ENCODE measurements at regions not wholly inside any gene's neighbourhood (a gene's known extent, or its start where the extent isn't known, plus 50 kb on each side); places are given as distances from the start of the nearest gene placed in this dataset.

DNA sequence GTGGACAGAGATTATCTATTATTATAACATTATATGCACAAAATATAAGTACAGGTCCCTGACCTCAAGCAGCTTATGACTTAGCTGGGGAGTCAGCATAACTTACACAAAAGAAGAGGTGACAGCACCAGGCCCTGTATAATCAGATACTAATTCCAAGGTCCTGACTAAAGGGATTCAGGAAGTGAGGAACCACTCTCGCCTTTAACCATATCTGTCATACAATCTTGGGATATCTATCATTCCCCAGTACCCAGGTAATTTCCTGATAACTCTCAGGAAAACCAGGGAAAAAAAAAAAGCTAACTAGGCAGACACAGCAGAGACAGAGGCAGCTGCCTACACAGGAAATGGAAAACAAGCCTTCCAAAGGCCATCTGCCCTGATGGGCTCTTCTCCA is 78.5 kb upstream of the CAMK1G start:
- Histone ChIP-seq H3K4me3 (ENCODE audit: low read depth in 1 of 2, low read length in 2 of 2) (no peak overlapping the region), H3K36me3 (ENCODE audit: control insufficient read depth in 2 of 2, insufficient read depth in 2 of 2, low read length in 1 of 2) (no peaks in the 10 kb centered on the region), H3K27me3 (ENCODE audit: control insufficient read depth in 1 of 2, insufficient read depth in 2 of 2, low read length in 2 of 2) (no peaks in the 10 kb centered on the region), H3K4me1 (ENCODE audit: control insufficient read depth in 2 of 2, insufficient read depth in 2 of 2, low read length in 1 of 2) (no peaks in the 10 kb centered on the region), H3K27ac (ENCODE audit: low read depth in 2 of 2, low read length in 1 of 2) (no peak overlapping the region), H3K9me3 (ENCODE audit: control insufficient read depth in 2 of 2, insufficient read depth in 1 of 2, low read depth in 1 of 2, low read length in 1 of 2) (peaks cover 7 to 10% of the 10 kb centered on the region in 2 donors)
- WGBS, 2 donors: 86% methylated on average over 1 of the region's 1 CpG

DNA sequence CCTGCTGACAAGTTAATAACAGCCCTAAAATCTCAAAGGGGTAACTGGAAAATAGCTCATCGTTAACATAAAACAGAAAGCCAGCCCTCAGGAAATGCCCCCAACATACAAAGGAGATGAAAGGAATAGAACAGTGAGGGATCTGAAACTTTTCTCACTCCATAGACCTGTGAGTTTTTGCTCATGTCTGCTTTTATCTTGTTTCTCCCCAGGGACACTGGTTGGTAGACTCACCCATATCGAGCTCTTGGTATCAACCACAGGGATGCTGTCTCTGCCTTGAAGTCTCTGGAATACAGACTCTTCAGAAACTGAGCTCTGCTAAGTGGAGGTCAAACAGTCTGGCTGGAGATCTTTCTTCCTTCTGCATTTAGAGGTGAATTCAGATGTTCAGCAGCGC is 77.4 kb upstream of the CAMK1G start:
- Histone ChIP-seq H3K36me3 (ENCODE audit: control insufficient read depth in 2 of 2, insufficient read depth in 2 of 2, low read length in 1 of 2) (no peaks in the 10 kb centered on the region), H3K27me3 (ENCODE audit: control insufficient read depth in 1 of 2, insufficient read depth in 2 of 2, low read length in 2 of 2) (no peaks in the 10 kb centered on the region), H3K4me1 (ENCODE audit: control insufficient read depth in 2 of 2, insufficient read depth in 2 of 2, low read length in 1 of 2) (no peaks in the 10 kb centered on the region), H3K9me3 (ENCODE audit: control insufficient read depth in 2 of 2, insufficient read depth in 1 of 2, low read depth in 1 of 2, low read length in 1 of 2) (peaks cover 7 to 10% of the 10 kb centered on the region in 2 donors), H3K4me3 (ENCODE audit: low read depth in 1 of 2, low read length in 2 of 2) (no peak overlapping the region), H3K27ac (ENCODE audit: low read depth in 2 of 2, low read length in 1 of 2) (no peak overlapping the region)
- WGBS, 2 donors: 83 to 85% methylated on average over 3 of the region's 3 CpGs

DNA sequence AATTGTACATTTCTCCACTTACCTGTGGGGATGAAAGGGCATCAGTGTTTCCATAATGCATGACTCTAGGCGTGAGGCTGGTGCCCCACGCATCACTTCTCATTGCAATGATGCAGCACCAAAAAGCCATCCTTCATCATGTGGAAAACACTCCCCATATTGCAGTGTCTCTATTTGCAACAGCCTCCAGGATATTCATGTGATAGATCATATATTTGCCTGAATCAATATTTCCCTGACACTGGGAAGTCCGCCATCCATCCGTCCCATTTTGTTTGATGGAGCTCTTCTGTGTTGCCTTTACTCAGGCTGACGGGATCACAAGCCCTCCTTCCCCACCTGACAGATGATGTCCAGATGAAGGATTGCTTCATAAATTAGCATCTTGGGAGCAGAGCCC is 74.5 kb upstream of the CAMK1G start:
- Histone ChIP-seq H3K27me3 (ENCODE audit: control insufficient read depth in 1 of 2, insufficient read depth in 2 of 2, low read length in 2 of 2) (no peaks in the 10 kb centered on the region), H3K27ac (ENCODE audit: low read depth in 2 of 2, low read length in 1 of 2) (no peak overlapping the region), H3K4me3 (ENCODE audit: low read depth in 1 of 2, low read length in 2 of 2) (no peak overlapping the region), H3K9me3 (ENCODE audit: control insufficient read depth in 2 of 2, insufficient read depth in 1 of 2, low read depth in 1 of 2, low read length in 1 of 2) (no peaks in the 10 kb centered on the region), H3K4me1 (ENCODE audit: control insufficient read depth in 2 of 2, insufficient read depth in 2 of 2, low read length in 1 of 2) (no peaks in the 10 kb centered on the region), H3K36me3 (ENCODE audit: control insufficient read depth in 2 of 2, insufficient read depth in 2 of 2, low read length in 1 of 2) (no peaks in the 10 kb centered on the region)
- WGBS, 2 donors: 90% methylated on average over 5 of the region's 5 CpGs

GRCh38 chr1:209510063-209510462 is 73.5 kb upstream of the CAMK1G start:
- H3K27ac ChIP-seq (ENCODE audit: low read depth in 2 of 2, low read length in 1 of 2): no peak overlapping the region
- no peaks in the 10 kb centered on the region for H3K4me1 ChIP-seq (ENCODE audit: control insufficient read depth in 2 of 2, insufficient read depth in 2 of 2, low read length in 1 of 2)
- H3K36me3 ChIP-seq (ENCODE audit: control insufficient read depth in 2 of 2, insufficient read depth in 2 of 2, low read length in 1 of 2): no peaks in the 10 kb centered on the region
- WGBS, 2 donors: 64 to 77% methylated on average over 4 of the region's 4 CpGs
- no peaks in the 10 kb centered on the region for H3K27me3 ChIP-seq (ENCODE audit: control insufficient read depth in 1 of 2, insufficient read depth in 2 of 2, low read length in 2 of 2)
- no peaks in the 10 kb centered on the region for H3K9me3 ChIP-seq (ENCODE audit: control insufficient read depth in 2 of 2, insufficient read depth in 1 of 2, low read depth in 1 of 2, low read length in 1 of 2)
- no peak overlapping the region for H3K4me3 ChIP-seq (ENCODE audit: low read depth in 1 of 2, low read length in 2 of 2)

- WGBS, 2 donors: 38 to 44% methylated on average over 3 of the region's 3 CpGs
- Histone ChIP-seq H3K36me3 (ENCODE audit: control insufficient read depth in 2 of 2, insufficient read depth in 2 of 2, low read length in 1 of 2) (no peaks in the 10 kb centered on the region), H3K27me3 (ENCODE audit: control insufficient read depth in 1 of 2, insufficient read depth in 2 of 2, low read length in 2 of 2) (no peaks in the 10 kb centered on the region), H3K27ac (ENCODE audit: low read depth in 2 of 2, low read length in 1 of 2) (no peak overlapping the region), H3K4me3 (ENCODE audit: low read depth in 1 of 2, low read length in 2 of 2) (no peak overlapping the region), H3K9me3 (ENCODE audit: control insufficient read depth in 2 of 2, insufficient read depth in 1 of 2, low read depth in 1 of 2, low read length in 1 of 2) (no peaks in the 10 kb centered on the region), H3K4me1 (ENCODE audit: control insufficient read depth in 2 of 2, insufficient read depth in 2 of 2, low read length in 1 of 2) (no peaks in the 10 kb centered on the region)
Measured at GRCh38 chr1:209511169-209511568, 72.3 kb upstream of the CAMK1G start.

GRCh38 chr1:209512821-209513220 is 70.7 kb upstream of the CAMK1G start:
- no peaks in the 10 kb centered on the region for H3K9me3 ChIP-seq (ENCODE audit: control insufficient read depth in 2 of 2, insufficient read depth in 1 of 2, low read depth in 1 of 2, low read length in 1 of 2)

GRCh38 chr1:209513226-209513625 is 70.3 kb upstream of the CAMK1G start:
- WGBS, 2 donors: 60 to 64% methylated on average over 5 of the region's 5 CpGs
- H3K4me3 ChIP-seq (ENCODE audit: low read depth in 1 of 2, low read length in 2 of 2): no peak overlapping the region
- H3K27me3 ChIP-seq (ENCODE audit: control insufficient read depth in 1 of 2, insufficient read depth in 2 of 2, low read length in 2 of 2): no peaks in the 10 kb centered on the region
- H3K9me3 ChIP-seq (ENCODE audit: control insufficient read depth in 2 of 2, insufficient read depth in 1 of 2, low read depth in 1 of 2, low read length in 1 of 2): no peaks in the 10 kb centered on the region
- H3K36me3 ChIP-seq (ENCODE audit: control insufficient read depth in 2 of 2, insufficient read depth in 2 of 2, low read length in 1 of 2): no peaks in the 10 kb centered on the region
- H3K27ac ChIP-seq (ENCODE audit: low read depth in 2 of 2, low read length in 1 of 2): no peak overlapping the region
- H3K4me1 ChIP-seq (ENCODE audit: control insufficient read depth in 2 of 2, insufficient read depth in 2 of 2, low read length in 1 of 2): no peaks in the 10 kb centered on the region

More at GRCh38 chr1:209512821-209513220, 70.7 kb upstream of the CAMK1G start:
- Histone ChIP-seq H3K36me3 (ENCODE audit: control insufficient read depth in 2 of 2, insufficient read depth in 2 of 2, low read length in 1 of 2) (no peaks in the 10 kb centered on the region), H3K4me3 (ENCODE audit: low read depth in 1 of 2, low read length in 2 of 2) (no peak overlapping the region), H3K27me3 (ENCODE audit: control insufficient read depth in 1 of 2, insufficient read depth in 2 of 2, low read length in 2 of 2) (no peaks in the 10 kb centered on the region), H3K4me1 (ENCODE audit: control insufficient read depth in 2 of 2, insufficient read depth in 2 of 2, low read length in 1 of 2) (no peaks in the 10 kb centered on the region), H3K27ac (ENCODE audit: low read depth in 2 of 2, low read length in 1 of 2) (no peak overlapping the region)
- WGBS, 2 donors: 69 to 71% methylated on average over 6 of the region's 6 CpGs

DNA sequence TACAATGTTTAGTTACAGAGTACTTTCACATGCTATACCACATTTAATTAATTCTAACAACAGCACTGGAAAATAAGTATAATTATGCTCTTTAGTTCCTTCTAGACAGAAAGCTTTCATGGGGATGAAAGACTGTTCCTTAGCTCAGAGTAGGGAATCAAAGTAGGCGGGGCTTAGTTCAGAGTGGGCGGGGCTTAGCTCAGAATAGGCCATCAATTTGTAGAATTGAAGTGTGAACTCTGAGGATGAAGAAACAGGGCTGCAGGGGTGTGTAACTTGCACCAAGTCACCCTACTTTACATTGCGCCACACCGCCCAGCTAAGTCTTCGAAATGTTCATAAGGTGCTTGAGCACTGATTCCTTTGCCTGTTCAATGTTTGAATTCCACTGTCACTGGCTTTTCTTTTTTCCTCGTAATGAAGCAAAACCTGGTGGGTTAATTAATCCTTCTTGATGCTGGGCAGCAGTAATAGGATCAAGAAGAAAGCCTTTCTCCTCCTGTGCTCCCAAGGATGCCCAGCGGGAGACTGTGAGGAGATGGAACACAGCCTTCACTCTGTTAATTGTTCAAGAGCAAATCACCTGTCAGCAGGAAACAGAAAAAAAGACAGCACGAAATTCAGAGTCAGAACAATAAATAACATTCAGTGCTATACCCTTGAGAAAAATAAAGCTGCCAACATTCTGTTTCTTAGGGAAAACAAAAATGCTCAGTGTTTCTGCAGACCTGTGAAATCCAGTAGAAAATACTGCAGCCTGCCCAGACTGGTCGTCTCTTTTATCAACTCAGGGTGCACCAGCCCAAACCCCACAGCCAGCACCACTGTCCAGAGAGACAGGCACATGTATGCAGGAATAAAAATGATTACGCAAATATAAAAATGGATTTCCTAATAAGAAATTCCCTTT is 66.5 kb upstream of the CAMK1G start:
- no peaks in the 10 kb centered on the region for H3K4me1 ChIP-seq (ENCODE audit: control insufficient read depth in 2 of 2, insufficient read depth in 2 of 2, low read length in 1 of 2)
- H3K27me3 ChIP-seq (ENCODE audit: control insufficient read depth in 1 of 2, insufficient read depth in 2 of 2, low read length in 2 of 2): no peaks in the 10 kb centered on the region
- no peak overlapping the region for H3K27ac ChIP-seq (ENCODE audit: low read depth in 2 of 2, low read length in 1 of 2)
- no peak overlapping the region for H3K4me3 ChIP-seq (ENCODE audit: low read depth in 1 of 2, low read length in 2 of 2)
- WGBS, 2 donors: 74% methylated on average over 10 of the region's 10 CpGs
- no peaks in the 10 kb centered on the region for H3K9me3 ChIP-seq (ENCODE audit: control insufficient read depth in 2 of 2, insufficient read depth in 1 of 2, low read depth in 1 of 2, low read length in 1 of 2)
- no peaks in the 10 kb centered on the region for H3K36me3 ChIP-seq (ENCODE audit: control insufficient read depth in 2 of 2, insufficient read depth in 2 of 2, low read length in 1 of 2)

- Histone ChIP-seq H3K4me3 (ENCODE audit: low read depth in 1 of 2, low read length in 2 of 2) (no peak overlapping the region), H3K4me1 (ENCODE audit: control insufficient read depth in 2 of 2, insufficient read depth in 2 of 2, low read length in 1 of 2) (no peaks in the 10 kb centered on the region), H3K27me3 (ENCODE audit: control insufficient read depth in 1 of 2, insufficient read depth in 2 of 2, low read length in 2 of 2) (no peaks in the 10 kb centered on the region), H3K27ac (ENCODE audit: low read depth in 2 of 2, low read length in 1 of 2) (no peak overlapping the region), H3K9me3 (ENCODE audit: control insufficient read depth in 2 of 2, insufficient read depth in 1 of 2, low read depth in 1 of 2, low read length in 1 of 2) (no peaks in the 10 kb centered on the region), H3K36me3 (ENCODE audit: control insufficient read depth in 2 of 2, insufficient read depth in 2 of 2, low read length in 1 of 2) (no peaks in the 10 kb centered on the region)
- WGBS, 2 donors: 75 to 79% methylated on average over 2 of the region's 2 CpGs
Measured at GRCh38 chr1:209517681-209518050, 65.8 kb upstream of the CAMK1G start.

DNA sequence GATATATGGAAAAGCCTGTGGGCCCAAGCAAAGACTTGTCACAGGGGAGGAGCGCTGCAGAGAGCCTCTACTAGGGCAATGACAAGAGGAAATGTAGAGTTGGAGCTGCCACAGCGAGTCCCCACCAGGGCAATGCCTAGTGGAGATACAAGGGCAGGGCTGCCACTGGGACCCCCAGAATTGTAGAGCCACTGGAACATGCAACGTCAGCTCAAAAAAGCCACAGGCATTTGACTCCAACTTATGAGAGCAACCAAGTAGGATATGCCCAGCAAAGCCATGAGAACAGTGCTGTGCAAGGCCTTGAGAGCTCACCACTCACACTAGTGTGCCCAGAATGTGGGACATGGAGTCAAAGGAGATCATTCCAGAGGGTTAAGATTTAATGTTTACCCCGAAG is 63.7 kb upstream of the CAMK1G start:
- Histone ChIP-seq H3K36me3 (ENCODE audit: control insufficient read depth in 2 of 2, insufficient read depth in 2 of 2, low read length in 1 of 2) (no peaks in the 10 kb centered on the region), H3K27ac (ENCODE audit: low read depth in 2 of 2, low read length in 1 of 2) (no peak overlapping the region), H3K27me3 (ENCODE audit: control insufficient read depth in 1 of 2, insufficient read depth in 2 of 2, low read length in 2 of 2) (no peaks in the 10 kb centered on the region), H3K4me3 (ENCODE audit: low read depth in 1 of 2, low read length in 2 of 2) (no peak overlapping the region), H3K4me1 (ENCODE audit: control insufficient read depth in 2 of 2, insufficient read depth in 2 of 2, low read length in 1 of 2) (no peaks in the 10 kb centered on the region), H3K9me3 (ENCODE audit: control insufficient read depth in 2 of 2, insufficient read depth in 1 of 2, low read depth in 1 of 2, low read length in 1 of 2) (no peaks in the 10 kb centered on the region)
- 85 to 90% methylated on average over 4 of the region's 4 CpGs for WGBS, 2 donors

Data from esophagus (tissue), 2 donors.